ENCODE measurements at regions not wholly inside any gene's neighbourhood (a gene's known extent, or its start where the extent isn't known, plus 50 kb on each side); places are given as distances from the start of the nearest gene placed in this dataset.

DNA sequence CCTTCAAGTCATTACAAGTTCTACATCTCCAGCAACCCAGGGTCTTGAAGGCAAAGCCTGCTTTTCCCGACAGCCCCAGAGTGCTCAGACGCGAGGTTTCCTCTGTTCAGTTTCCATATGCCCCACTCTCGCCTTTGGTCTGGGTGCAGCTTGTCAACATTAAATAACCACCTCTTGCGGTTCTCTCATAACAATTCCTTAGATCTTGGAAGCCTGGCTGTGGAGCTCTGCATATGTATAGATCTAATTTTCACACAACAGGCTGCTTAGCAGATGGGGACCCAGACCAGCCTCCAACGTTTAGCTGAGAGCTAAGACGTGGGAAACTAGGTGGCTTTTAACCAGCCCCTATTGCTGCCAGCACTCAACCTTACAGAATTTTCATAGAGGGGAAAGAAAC is 295.5 kb downstream of the RPLP1 start:
- H3K4me1 ChIP-seq (ENCODE audit: insufficient read depth, low read length) = no peaks in the 10 kb centered on the region
- H2AFZ ChIP-seq (ENCODE audit: low read depth, low read length) = no peak overlapping the region
- DNase-seq = no peak

DNA sequence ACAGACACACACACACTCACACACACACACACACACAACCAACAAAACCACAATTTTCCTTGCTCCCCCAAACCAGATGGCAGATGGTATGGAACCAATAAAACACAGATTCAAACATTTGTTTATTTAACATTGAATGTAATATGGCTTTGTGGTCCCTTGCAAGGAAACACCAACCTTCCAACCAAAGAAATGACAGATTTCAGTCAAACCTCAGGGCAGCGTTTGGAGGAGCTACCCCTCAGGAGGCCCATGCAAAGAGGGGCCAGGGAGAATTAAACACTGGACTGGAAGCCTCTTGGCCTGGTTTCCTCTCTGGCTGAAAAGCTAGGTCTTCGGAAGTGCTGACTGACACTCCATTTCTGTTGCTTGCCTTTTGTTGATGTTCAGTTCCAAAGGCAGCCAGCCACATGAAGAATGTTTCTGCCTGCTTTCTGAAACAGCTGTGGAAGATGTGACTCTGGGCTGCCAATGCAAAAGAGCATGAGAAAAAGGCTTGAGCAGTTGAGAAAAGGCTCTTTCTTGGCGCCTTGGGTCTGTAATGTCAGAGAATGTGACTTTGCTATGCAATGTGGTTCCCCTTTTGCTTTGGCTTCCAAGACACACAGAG is 296.1 kb downstream of the RPLP1 start:
- Histone ChIP-seq H2AFZ (ENCODE audit: low read depth, low read length) (no peak overlapping the region), H3K4me1 (ENCODE audit: insufficient read depth, low read length) (no peaks in the 10 kb centered on the region), H3K27me3 (ENCODE audit: insufficient read depth, low read length, poor library complexity) (peaks cover 25% of the 10 kb centered on the region), H3K9ac (ENCODE audit: low read depth, low read length) (no peak overlapping the region), H3K9me3 (ENCODE audit: insufficient read depth, low read length, severe bottlenecking) (peaks cover 6% of the 10 kb centered on the region), H4K20me1 (ENCODE audit: insufficient read depth, low read length) (peaks cover 10% of the 10 kb centered on the region), H3K79me2 (ENCODE audit: insufficient read depth, low read length) (no peaks in the 10 kb centered on the region), H3K4me2 (ENCODE audit: insufficient read depth, low read length) (no peak overlapping the region), H3K4me3 (ENCODE audit: low read depth in 1 of 2, low read length in 2 of 2) (no peak overlapping the region), H3K27ac (ENCODE audit: low read length) (no peak overlapping the region), H3K36me3 (ENCODE audit: insufficient read depth, low read length) (no peaks in the 10 kb centered on the region)
- TF ChIP-seq, protein P1, sequence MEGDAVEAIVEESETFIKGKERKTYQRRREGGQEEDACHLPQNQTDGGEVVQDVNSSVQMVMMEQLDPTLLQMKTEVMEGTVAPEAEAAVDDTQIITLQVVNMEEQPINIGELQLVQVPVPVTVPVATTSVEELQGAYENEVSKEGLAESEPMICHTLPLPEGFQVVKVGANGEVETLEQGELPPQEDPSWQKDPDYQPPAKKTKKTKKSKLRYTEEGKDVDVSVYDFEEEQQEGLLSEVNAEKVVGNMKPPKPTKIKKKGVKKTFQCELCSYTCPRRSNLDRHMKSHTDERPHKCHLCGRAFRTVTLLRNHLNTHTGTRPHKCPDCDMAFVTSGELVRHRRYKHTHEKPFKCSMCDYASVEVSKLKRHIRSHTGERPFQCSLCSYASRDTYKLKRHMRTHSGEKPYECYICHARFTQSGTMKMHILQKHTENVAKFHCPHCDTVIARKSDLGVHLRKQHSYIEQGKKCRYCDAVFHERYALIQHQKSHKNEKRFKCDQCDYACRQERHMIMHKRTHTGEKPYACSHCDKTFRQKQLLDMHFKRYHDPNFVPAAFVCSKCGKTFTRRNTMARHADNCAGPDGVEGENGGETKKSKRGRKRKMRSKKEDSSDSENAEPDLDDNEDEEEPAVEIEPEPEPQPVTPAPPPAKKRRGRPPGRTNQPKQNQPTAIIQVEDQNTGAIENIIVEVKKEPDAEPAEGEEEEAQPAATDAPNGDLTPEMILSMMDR (IDR thresholded peaks at IDR 0.05; ENCODE audit: borderline replicate concordance, extremely low read depth, low read length, poor library complexity, severe bottlenecking) = no peak
- TF ChIP-seq EZH2 (IDR thresholded peaks at IDR 0.05; ENCODE audit: borderline replicate concordance, low read depth, low read length, severe bottlenecking) = no peak
- DNase-seq (no peak), ATAC-seq (ENCODE audit: insufficient read depth, low read depth) (no peak)

More for the DNA sequence above, 295.5 kb downstream of the RPLP1 start:
- Histone ChIP-seq H3K4me2 (ENCODE audit: insufficient read depth, low read length) (no peak overlapping the region), H3K27me3 (ENCODE audit: insufficient read depth, low read length, poor library complexity) (peaks cover 25% of the 10 kb centered on the region), H4K20me1 (ENCODE audit: insufficient read depth, low read length) (peaks cover 10% of the 10 kb centered on the region), H3K27ac (ENCODE audit: low read length) (no peak overlapping the region), H3K4me3 (ENCODE audit: low read depth in 1 of 2, low read length in 2 of 2) (no peak overlapping the region), H3K79me2 (ENCODE audit: insufficient read depth, low read length) (no peaks in the 10 kb centered on the region), H3K36me3 (ENCODE audit: insufficient read depth, low read length) (no peaks in the 10 kb centered on the region), H3K9ac (ENCODE audit: low read depth, low read length) (no peak overlapping the region), H3K9me3 (ENCODE audit: insufficient read depth, low read length, severe bottlenecking) (peaks cover 2% of the 10 kb centered on the region)
- no peak for TF ChIP-seq EZH2 (IDR thresholded peaks at IDR 0.05; ENCODE audit: borderline replicate concordance, low read depth, low read length, severe bottlenecking)
- TF ChIP-seq, protein P1 (IDR thresholded peaks at IDR 0.05; ENCODE audit: borderline replicate concordance, extremely low read depth, low read length, poor library complexity, severe bottlenecking) = no peak
- ATAC-seq (ENCODE audit: insufficient read depth, low read depth) = peak; percentile 55

DNA sequence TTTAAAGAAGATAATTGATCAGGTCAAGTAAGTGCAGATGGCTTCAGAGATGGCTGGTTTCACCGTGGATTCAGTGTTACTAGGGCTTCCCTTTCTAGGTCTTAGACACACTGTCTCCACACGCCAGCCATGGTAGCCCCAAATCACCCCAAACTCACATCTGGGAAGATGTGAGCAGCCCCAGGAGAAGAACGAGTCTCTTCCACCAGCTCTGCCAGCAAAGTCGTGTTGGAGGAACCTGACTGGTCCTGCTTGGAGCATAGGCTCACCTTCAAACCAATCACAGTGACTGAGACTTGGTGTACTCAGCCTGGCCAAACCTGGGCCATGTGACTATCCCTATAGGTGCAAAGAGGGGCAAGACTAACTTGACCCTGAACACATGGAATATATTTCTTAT is 296.7 kb downstream of the RPLP1 start:
- Histone ChIP-seq H3K79me2 (ENCODE audit: insufficient read depth, low read length) (no peaks in the 10 kb centered on the region), H3K27ac (ENCODE audit: low read length) (no peak overlapping the region), H3K4me3 (ENCODE audit: low read depth in 1 of 2, low read length in 2 of 2) (no peak overlapping the region), H3K9me3 (ENCODE audit: insufficient read depth, low read length, severe bottlenecking) (peaks cover 10% of the 10 kb centered on the region), H4K20me1 (ENCODE audit: insufficient read depth, low read length) (peaks cover 10% of the 10 kb centered on the region), H3K27me3 (ENCODE audit: insufficient read depth, low read length, poor library complexity) (peaks cover 27% of the 10 kb centered on the region), H3K9ac (ENCODE audit: low read depth, low read length) (no peak overlapping the region), H3K4me1 (ENCODE audit: insufficient read depth, low read length) (no peaks in the 10 kb centered on the region), H2AFZ (ENCODE audit: low read depth, low read length) (no peak overlapping the region), H3K4me2 (ENCODE audit: insufficient read depth, low read length) (no peak overlapping the region), H3K36me3 (ENCODE audit: insufficient read depth, low read length) (no peaks in the 10 kb centered on the region)
- no peak for ATAC-seq (ENCODE audit: insufficient read depth, low read depth)
- TF ChIP-seq EZH2 (IDR thresholded peaks at IDR 0.05; ENCODE audit: borderline replicate concordance, low read depth, low read length, severe bottlenecking) = no peak
- TF ChIP-seq, protein P1 (IDR thresholded peaks at IDR 0.05; ENCODE audit: borderline replicate concordance, extremely low read depth, low read length, poor library complexity, severe bottlenecking) = no peak
- DNase-seq = no peak
